ENCODE measurements at regions not wholly inside any gene's neighbourhood (a gene's known extent, or its start where the extent isn't known, plus 50 kb on each side); places are given as distances from the start of the nearest gene placed in this dataset.

GRCh38 chr11:95544095-95544856 is 245.3 kb downstream of the FAM76B start:
- H3K27me3 ChIP-seq (ENCODE audit: control insufficient read depth, insufficient read depth, low read length), result no peaks in the 10 kb centered on the region
- H3K9me3 ChIP-seq (replicated peaks; ENCODE audit: low read length), result no peaks in the 10 kb centered on the region
- H3K36me3 ChIP-seq (ENCODE audit: insufficient read depth, low read length), result no peaks in the 10 kb centered on the region
- H3K4me1 ChIP-seq (ENCODE audit: control insufficient read depth, insufficient read depth, low read length), result no peaks in the 10 kb centered on the region
- no peak overlapping the region for H3K4me3 ChIP-seq (ENCODE audit: low read length)
- no peak overlapping the region for H3K9ac ChIP-seq (ENCODE audit: low read depth, low read length)
- H3K4me2 ChIP-seq (ENCODE audit: low read length), result no peak overlapping the region

GRCh38 chr11:95542868-95543551 is 246.6 kb downstream of the FAM76B start:
- Histone ChIP-seq H3K4me1 (ENCODE audit: control insufficient read depth, insufficient read depth, low read length) (no peaks in the 10 kb centered on the region), H3K4me3 (ENCODE audit: low read length) (no peak overlapping the region), H3K9ac (ENCODE audit: low read depth, low read length) (no peak overlapping the region), H3K4me2 (ENCODE audit: low read length) (no peak overlapping the region), H3K27me3 (ENCODE audit: control insufficient read depth, insufficient read depth, low read length) (no peaks in the 10 kb centered on the region), H3K9me3 (replicated peaks; ENCODE audit: low read length) (no peaks in the 10 kb centered on the region), H3K36me3 (ENCODE audit: insufficient read depth, low read length) (no peaks in the 10 kb centered on the region)

- Histone ChIP-seq H3K9me3 (replicated peaks; ENCODE audit: low read length) (no peaks in the 10 kb centered on the region), H3K9ac (ENCODE audit: low read depth, low read length) (no peak overlapping the region), H3K4me3 (ENCODE audit: low read length) (no peak overlapping the region), H3K36me3 (ENCODE audit: insufficient read depth, low read length) (no peaks in the 10 kb centered on the region), H3K4me2 (ENCODE audit: low read length) (no peak overlapping the region), H3K4me1 (ENCODE audit: control insufficient read depth, insufficient read depth, low read length) (no peaks in the 10 kb centered on the region), H3K27me3 (ENCODE audit: control insufficient read depth, insufficient read depth, low read length) (no peaks in the 10 kb centered on the region)
These were observed 247.9 kb downstream of the FAM76B start for GRCh38 chr11:95541715-95542114.

- H3K9me3 ChIP-seq (replicated peaks; ENCODE audit: low read length), result no peaks in the 10 kb centered on the region
- no peaks in the 10 kb centered on the region for H3K36me3 ChIP-seq (ENCODE audit: insufficient read depth, low read length)
- H3K27me3 ChIP-seq (ENCODE audit: control insufficient read depth, insufficient read depth, low read length), result no peaks in the 10 kb centered on the region
- no peak overlapping the region for H3K4me2 ChIP-seq (ENCODE audit: low read length)
- H3K4me3 ChIP-seq (ENCODE audit: low read length), result no peak overlapping the region
- H3K9ac ChIP-seq (ENCODE audit: low read depth, low read length), result no peak overlapping the region
- peaks cover 7% of the 10 kb centered on the region for H3K4me1 ChIP-seq (ENCODE audit: control insufficient read depth, insufficient read depth, low read length)
These were observed 253.4 kb downstream of the FAM76B start for GRCh38 chr11:95536047-95536690.

- H3K4me3 ChIP-seq (ENCODE audit: low read length), result no peak overlapping the region
- H3K4me2 ChIP-seq (ENCODE audit: low read length), result no peak overlapping the region
- no peaks in the 10 kb centered on the region for H3K9me3 ChIP-seq (replicated peaks; ENCODE audit: low read length)
- no peaks in the 10 kb centered on the region for H3K27me3 ChIP-seq (ENCODE audit: control insufficient read depth, insufficient read depth, low read length)
- H3K4me1 ChIP-seq (ENCODE audit: control insufficient read depth, insufficient read depth, low read length), result peaks cover 7% of the 10 kb centered on the region
- no peaks in the 10 kb centered on the region for H3K36me3 ChIP-seq (ENCODE audit: insufficient read depth, low read length)
- H3K9ac ChIP-seq (ENCODE audit: low read depth, low read length), result no peak overlapping the region
These were observed 254.8 kb downstream of the FAM76B start for GRCh38 chr11:95534809-95535208.

- H3K27me3 ChIP-seq (ENCODE audit: control insufficient read depth, insufficient read depth, low read length), result no peaks in the 10 kb centered on the region
- H3K36me3 ChIP-seq (ENCODE audit: insufficient read depth, low read length), result no peaks in the 10 kb centered on the region
- H3K4me3 ChIP-seq (ENCODE audit: low read length), result no peak overlapping the region
- H3K4me1 ChIP-seq (ENCODE audit: control insufficient read depth, insufficient read depth, low read length), result peaks cover 7% of the 10 kb centered on the region
- no peak overlapping the region for H3K4me2 ChIP-seq (ENCODE audit: low read length)
- H3K9me3 ChIP-seq (replicated peaks; ENCODE audit: low read length), result no peaks in the 10 kb centered on the region
- H3K9ac ChIP-seq (ENCODE audit: low read depth, low read length), result no peak overlapping the region
These were observed 255.4 kb downstream of the FAM76B start for GRCh38 chr11:95534226-95534625.

GRCh38 chr11:95531116-95531515 is 258.5 kb downstream of the FAM76B start:
- Histone ChIP-seq H3K27me3 (ENCODE audit: control insufficient read depth, insufficient read depth, low read length) (no peaks in the 10 kb centered on the region), H3K4me3 (ENCODE audit: low read length) (no peak overlapping the region), H3K36me3 (ENCODE audit: insufficient read depth, low read length) (no peaks in the 10 kb centered on the region), H3K4me1 (ENCODE audit: control insufficient read depth, insufficient read depth, low read length) (peaks cover 4% of the 10 kb centered on the region), H3K9me3 (replicated peaks; ENCODE audit: low read length) (no peaks in the 10 kb centered on the region), H3K9ac (ENCODE audit: low read depth, low read length) (no peak overlapping the region), H3K4me2 (ENCODE audit: low read length) (no peak overlapping the region)

GRCh38 chr11:95524314-95525036 is 265.1 kb downstream of the FAM76B start:
- Histone ChIP-seq H3K27me3 (ENCODE audit: control insufficient read depth, insufficient read depth, low read length) (no peaks in the 10 kb centered on the region), H3K9me3 (replicated peaks; ENCODE audit: low read length) (no peaks in the 10 kb centered on the region), H3K4me3 (ENCODE audit: low read length) (no peak overlapping the region), H3K4me1 (ENCODE audit: control insufficient read depth, insufficient read depth, low read length) (peaks cover 13% of the 10 kb centered on the region), H3K9ac (ENCODE audit: low read depth, low read length) (no peak overlapping the region), H3K36me3 (ENCODE audit: insufficient read depth, low read length) (no peaks in the 10 kb centered on the region), H3K4me2 (ENCODE audit: low read length) (no peak overlapping the region)

- no peaks in the 10 kb centered on the region for H3K36me3 ChIP-seq (ENCODE audit: insufficient read depth, low read length)
- peaks cover 13% of the 10 kb centered on the region for H3K4me1 ChIP-seq (ENCODE audit: control insufficient read depth, insufficient read depth, low read length)
- no peak overlapping the region for H3K9ac ChIP-seq (ENCODE audit: low read depth, low read length)
- H3K9me3 ChIP-seq (replicated peaks; ENCODE audit: low read length), result no peaks in the 10 kb centered on the region
- no peak overlapping the region for H3K4me3 ChIP-seq (ENCODE audit: low read length)
- no peaks in the 10 kb centered on the region for H3K27me3 ChIP-seq (ENCODE audit: control insufficient read depth, insufficient read depth, low read length)
- no peak overlapping the region for H3K4me2 ChIP-seq (ENCODE audit: low read length)
These were observed 266.7 kb downstream of the FAM76B start for GRCh38 chr11:95522874-95523273.

GRCh38 chr11:95521862-95522261 is 267.7 kb downstream of the FAM76B start:
- Histone ChIP-seq H3K9ac (ENCODE audit: low read depth, low read length) (no peak overlapping the region), H3K27me3 (ENCODE audit: control insufficient read depth, insufficient read depth, low read length) (no peaks in the 10 kb centered on the region), H3K36me3 (ENCODE audit: insufficient read depth, low read length) (no peaks in the 10 kb centered on the region), H3K9me3 (replicated peaks; ENCODE audit: low read length) (no peaks in the 10 kb centered on the region), H3K4me2 (ENCODE audit: low read length) (no peak overlapping the region), H3K4me1 (ENCODE audit: control insufficient read depth, insufficient read depth, low read length) (peaks cover 18% of the 10 kb centered on the region), H3K4me3 (ENCODE audit: low read length) (no peak overlapping the region)

- Histone ChIP-seq H3K4me3 (ENCODE audit: low read length) (no peak overlapping the region), H3K27me3 (ENCODE audit: control insufficient read depth, insufficient read depth, low read length) (no peaks in the 10 kb centered on the region), H3K4me2 (ENCODE audit: low read length) (peak overlapping the region; percentile 11), H3K36me3 (ENCODE audit: insufficient read depth, low read length) (no peaks in the 10 kb centered on the region), H3K4me1 (ENCODE audit: control insufficient read depth, insufficient read depth, low read length) (peaks cover 23% of the 10 kb centered on the region), H3K9ac (ENCODE audit: low read depth, low read length) (no peak overlapping the region), H3K9me3 (replicated peaks; ENCODE audit: low read length) (no peaks in the 10 kb centered on the region)
These were observed 268.4 kb downstream of the FAM76B start for GRCh38 chr11:95521133-95521542.
